Hematopoietic multipotent progenitor cell treated with erythropoietin and hydrocortisone succinate and interleukin-3 and kit ligand, for 4 days (in vitro differentiated cells): ENCODE measurements at regions not wholly inside any gene's neighbourhood (a gene's known extent, or its start where the extent isn't known, plus 50 kb on each side); places are given as distances from the start of the nearest gene placed in this dataset.

Experiments used
- DNase-seq: peaks from one replicate; pipeline ENCODE4 v3.0.0-alpha.2; 2015

DNA sequence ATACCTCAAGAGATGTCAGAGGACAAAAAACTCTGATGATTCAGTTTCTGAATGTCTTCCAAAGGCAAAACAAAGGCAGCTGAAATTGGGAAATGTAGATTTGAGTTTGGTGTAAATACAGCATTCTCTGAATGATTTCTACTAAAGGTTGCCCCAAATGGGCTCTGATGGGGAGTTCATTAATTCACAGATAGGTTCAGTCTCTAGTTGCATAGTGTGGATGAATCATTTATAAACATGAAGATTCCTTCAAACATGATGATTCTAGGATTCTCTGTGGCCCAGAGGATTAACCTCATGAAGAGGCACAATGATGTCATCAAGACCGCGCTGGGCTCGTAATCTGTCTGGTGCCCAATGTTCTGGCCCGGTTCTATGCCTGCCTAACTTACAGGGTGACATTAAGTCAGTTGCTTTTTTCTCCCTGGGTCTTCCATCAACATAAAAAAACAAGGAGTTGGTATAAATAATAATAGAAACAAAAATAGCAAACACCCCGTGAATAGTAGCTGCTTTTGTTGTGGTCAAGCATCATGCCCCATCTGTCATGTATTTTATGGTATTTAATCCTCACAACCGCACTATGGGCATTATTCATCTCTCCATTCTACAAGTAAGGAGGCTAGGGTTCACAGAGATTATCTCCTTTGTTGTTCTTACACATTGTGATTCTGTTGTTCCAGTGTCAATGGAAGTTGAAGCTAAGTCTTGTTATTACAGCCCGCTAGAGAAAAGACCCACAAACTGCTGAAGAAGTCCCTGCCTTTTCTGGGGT is 509.6 kb upstream of the USP24 start:
- no peak for DNase-seq

GRCh38 chr1:55723001-55723400 is 507.8 kb upstream of the USP24 start:
- DNase-seq = no peak

DNA sequence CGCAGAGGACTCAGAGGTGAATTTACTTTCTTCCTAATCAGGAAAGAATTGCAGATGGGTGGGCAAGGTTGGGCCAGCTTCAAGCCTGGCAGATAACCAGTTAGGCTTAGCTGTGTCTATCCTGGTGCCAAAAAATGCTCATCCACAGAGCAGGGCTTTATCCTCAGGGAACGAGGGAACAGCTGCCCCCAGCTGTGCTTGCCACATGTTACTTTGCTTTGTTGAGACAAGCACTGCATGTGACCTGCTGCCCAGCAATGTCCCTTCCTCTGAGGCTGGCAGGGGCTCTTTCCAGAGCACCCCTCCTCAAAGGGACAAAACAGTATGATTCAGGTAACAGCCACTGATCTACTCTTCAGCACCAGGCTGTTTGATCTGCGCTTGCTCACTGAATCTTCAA is 505.1 kb upstream of the USP24 start:
- no peak for DNase-seq

- DNase-seq = no peak
Observed at GRCh38 chr1:55718758-55719671, 503.9 kb upstream of the USP24 start.

DNA sequence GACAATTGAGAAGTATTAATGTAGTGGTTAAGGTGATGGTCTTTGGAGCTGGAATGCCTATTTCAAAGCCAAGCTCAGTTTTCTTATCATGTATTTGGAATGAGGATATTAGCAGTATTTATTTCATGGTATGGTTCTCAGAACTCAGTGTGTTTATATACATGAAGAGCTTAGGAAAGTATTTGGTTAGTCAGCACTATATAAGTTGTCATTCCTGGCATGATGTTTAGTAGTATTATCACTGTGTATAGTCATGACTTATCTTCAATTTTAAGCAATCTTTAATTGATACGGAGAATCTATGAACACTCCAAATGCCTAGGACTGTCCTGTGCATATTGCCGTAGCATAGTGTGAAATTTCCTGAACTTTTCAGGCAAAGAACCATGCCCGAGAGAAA is 501.9 kb upstream of the USP24 start:
- DNase-seq = no peak

GRCh38 chr1:55716610-55717009 is 501.4 kb upstream of the USP24 start:
- no peak for DNase-seq

DNA sequence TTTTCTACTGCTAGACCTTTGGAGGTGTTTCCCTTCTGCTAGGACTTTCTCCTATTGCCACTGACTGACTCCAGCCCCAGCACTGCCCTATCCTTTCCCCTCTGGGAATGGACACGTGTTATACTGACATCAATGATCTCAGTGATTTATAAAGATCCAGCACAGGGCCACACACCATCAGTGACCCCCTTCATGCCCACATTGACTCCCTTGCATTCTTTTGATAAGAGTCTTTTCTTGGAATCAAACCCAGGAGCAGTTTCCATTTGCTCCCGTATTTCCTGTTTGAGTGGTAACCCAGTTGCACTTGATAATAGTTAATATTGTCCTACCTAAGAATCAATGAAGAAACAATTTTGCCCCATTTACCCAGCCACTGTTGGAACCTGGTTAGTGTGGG is 501.0 kb upstream of the USP24 start:
- no peak for DNase-seq

GRCh38 chr1:55714230-55714629 is 499.1 kb upstream of the USP24 start:
- DNase-seq = no peak

DNA sequence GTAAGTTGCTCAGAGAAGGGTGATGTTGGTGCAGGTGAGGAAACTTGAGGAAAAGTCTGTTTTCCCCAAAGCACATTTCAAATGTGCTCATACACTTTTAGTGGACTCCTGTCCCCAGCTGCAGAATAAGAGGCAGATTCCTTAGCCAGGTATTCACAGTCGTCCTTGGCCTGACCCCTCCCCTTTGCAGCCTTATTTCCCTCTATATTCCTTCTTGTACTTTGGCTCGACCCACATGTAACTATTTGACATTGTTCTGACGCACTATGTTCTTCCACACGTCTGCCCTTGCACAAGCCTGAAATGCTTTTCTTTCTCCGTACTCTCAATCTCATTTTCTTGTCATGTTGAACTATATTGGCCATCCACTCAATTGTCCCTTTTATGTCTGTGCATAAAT is 498.4 kb upstream of the USP24 start:
- no peak for DNase-seq

DNA sequence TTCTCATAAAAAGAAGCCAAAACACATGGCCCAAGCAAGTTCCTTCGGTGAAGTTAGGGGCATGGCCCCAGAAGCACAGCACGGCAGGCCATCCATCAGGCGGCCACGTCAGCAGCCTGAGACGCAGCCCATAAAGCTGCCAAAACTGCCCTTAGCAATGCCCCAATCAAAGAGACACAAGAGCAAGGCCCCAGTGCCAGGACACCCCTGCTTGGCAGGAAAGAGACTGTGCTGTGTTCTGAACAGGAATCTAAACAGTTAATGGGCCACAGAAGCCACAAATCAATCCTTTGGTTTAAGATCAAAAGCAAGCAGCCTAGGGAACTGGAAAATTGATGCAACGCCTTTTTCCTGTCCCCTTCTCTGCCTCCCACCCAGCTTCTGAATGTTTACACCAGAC is 497.0 kb upstream of the USP24 start:
- no peak for DNase-seq

GRCh38 chr1:55708781-55709180 is 493.6 kb upstream of the USP24 start:
- DNase-seq = no peak

DNA sequence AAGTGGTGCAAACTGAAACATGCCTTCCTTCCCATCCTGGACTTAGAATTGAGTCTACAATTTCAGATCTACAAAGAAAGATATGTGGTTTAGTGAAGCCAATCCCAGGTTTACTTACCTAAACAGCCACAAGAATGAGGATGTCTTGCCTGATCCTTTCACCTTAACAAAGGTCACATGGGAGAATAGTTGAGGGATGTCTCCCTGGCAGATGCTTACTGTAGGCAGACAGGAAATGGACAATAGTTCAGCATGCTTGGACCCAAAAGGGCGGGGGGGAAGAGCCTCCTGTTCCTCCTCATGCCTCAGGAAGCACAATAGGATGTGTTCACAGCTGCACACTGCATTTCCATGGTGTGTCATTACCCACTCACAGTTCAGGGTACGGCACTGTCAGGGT is 492.7 kb upstream of the USP24 start:
- no peak for DNase-seq

- no peak for DNase-seq
Observed at GRCh38 chr1:55707196-55707595, 492.0 kb upstream of the USP24 start.

DNA sequence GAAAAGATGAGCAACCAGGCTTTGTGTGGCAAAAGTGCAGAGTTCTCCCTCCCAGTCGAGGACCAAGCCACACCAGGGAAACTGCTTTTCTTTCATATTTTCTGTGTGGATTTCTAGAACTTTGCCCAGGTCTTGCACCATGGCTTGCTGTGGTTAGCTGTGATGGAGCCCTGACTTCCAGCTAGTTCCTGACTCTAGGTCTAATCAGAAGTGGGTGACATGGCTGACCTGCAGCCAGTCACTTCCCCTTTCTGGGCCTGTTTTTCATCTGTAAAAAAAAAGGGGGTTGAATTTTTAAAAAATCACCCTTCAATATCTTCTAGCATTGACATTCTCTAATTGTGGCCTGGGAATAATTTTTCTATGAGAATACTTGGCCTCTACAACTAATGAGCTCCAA is 491.2 kb upstream of the USP24 start:
- DNase-seq = peak; percentile 65

- no peak for DNase-seq
Observed at GRCh38 chr1:55703726-55704363, 488.7 kb upstream of the USP24 start.

- DNase-seq = peak; percentile 57
Observed at GRCh38 chr1:55702064-55702463, 486.9 kb upstream of the USP24 start.

DNA sequence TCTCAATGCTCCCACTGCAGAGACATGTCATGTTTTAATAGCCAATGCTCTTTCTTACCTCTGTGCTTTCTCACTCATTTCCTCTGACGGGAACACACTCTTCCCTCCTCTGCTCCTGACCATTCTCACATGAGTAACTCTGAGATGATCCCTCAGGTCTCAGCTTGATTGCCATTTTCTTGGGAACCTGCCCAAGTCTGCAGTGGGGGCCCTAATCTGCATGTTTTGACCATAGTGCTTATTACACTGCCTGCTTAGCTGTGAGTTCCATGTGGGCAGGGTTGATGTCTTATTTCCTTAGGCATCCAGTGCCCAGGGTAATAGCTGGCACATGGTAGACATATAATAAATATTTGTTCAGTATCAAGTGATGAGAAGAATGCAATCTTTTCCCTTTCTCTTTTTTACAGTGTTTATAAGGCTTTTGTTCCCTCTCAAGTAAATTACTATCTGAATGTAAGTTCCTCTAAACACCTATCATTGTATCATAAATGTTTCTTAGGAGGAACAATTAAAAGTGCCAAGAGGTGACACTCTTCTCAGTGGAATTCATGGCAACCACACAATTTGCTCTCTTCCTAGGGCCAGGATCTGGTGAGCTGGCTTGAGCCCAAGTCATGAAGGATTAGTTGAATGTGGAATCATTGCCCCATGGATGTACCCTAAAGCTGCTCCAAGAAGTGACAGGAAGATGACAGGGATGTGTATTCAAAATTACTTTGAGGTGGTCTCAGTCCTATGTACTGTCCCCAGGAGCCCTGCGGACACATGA is 485.4 kb upstream of the USP24 start:
- DNase-seq = no peak

GRCh38 chr1:55699228-55699627 is 484.1 kb upstream of the USP24 start:
- no peak for DNase-seq

DNA sequence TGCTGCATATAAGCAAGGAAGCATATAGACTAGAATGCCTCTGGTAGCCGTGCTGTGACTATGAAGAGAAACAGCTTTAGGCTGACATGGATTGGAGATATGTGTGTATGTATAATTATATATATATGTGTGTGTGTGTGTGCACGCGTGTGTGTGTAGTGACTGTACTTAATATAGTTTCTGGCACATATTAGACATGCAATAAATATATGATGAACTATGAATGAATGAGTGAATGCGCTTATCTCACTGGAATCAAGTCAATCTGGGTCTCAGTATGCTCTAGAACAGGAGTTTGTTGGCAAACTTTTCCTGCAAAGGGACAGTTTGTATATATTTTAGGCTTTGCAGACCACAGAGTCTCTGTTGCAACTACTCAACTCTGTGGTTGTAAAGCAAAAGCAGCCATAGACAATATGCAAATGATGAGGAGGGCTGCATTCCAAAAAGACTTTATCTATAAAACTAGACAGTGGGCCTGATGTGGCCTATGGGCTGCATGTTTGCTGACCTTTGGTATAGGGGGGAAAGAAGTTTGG is 482.9 kb upstream of the USP24 start:
- DNase-seq = no peak

DNA sequence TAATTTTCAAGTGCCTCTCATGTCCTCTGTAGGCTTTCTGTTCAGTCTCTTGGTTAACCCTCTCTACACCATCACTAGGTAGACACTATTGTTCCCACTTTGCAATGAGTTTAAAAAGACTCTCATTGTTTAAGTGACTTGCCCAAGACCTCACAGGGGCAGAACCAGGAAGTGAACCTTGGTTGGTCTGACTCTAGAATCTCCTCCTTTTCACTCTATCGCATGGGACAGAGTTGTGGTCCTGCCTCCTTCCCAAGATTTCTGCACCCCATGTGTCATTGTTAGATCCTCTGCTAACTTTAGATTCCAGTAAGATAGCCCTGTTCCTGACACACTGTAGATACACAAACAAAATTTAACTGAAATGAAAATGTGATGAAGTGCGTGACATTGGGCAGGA is 481.7 kb upstream of the USP24 start:
- DNase-seq = no peak

GRCh38 chr1:55696181-55696754 is 481.1 kb upstream of the USP24 start:
- DNase-seq = no peak

DNA sequence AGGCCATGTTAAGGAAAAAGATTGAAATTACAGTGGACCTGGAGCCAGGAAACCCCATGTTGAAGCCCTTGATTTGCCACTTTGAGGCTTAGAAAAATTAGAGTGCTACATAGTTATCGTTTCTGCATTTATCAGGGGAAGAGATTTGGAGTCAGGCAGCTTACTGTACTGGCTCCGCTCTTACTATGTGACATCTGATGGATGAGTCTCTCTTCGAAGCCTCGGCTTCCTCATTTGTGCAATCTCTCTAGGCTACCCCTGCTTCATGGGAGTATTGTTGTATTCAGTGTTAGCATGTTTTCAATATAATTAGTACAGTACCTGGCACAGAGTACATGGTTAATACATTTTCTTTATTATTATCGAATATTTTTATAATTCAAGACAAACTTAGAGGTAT is 480.4 kb upstream of the USP24 start:
- no peak for DNase-seq
